Body of pancreas (tissue), 4 donors: ENCODE measurements at regions not wholly inside any gene's neighbourhood (a gene's known extent, or its start where the extent isn't known, plus 50 kb on each side); places are given as distances from the start of the nearest gene placed in this dataset.

Source experiments
- POLR2A ChIP-seq, 3 donors: fragments of 450-650 bp; IDR thresholded peaks; one replicate each; pipeline ENCODE4 v1.6.1; 2016; ENCODE audit warnings: antibody characterized with exemption in 3 of 3, mild to moderate bottlenecking in 2 of 3
- TF ChIP-seq, protein P1 (sequence below), 7 experiments: fragments of 450-650 bp in 4 of 7; fragments of 200-600 bp in 3 of 7; sonication (generic) in 3 of 7; IDR thresholded peaks; one replicate each; pipeline ENCODE4 v1.5.1; 2016 to 2019; ENCODE audit warnings: antibody characterized with exemption in 7 of 7

DNA sequence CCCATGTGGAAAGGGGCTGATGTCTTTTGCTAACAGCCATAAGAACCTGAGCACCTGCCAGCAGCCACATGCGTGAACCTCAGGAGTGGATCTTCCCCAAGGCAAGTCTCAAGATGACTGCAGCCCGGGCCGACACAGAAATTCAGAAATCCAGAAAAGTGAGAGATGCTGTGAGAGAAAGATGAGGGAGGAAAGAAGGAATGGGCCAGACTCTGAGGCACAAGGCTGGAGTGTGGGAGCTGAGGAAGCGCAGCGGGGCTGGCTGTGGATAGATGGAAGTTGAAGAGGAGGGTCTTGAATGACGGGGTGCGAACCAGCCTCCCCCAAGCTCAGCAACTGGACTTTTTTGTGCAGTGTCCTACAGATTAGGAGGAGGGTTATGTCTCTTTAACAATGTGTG lies 337.8 kb downstream of the GADD45G start:
- TF ChIP-seq, protein P1, sequence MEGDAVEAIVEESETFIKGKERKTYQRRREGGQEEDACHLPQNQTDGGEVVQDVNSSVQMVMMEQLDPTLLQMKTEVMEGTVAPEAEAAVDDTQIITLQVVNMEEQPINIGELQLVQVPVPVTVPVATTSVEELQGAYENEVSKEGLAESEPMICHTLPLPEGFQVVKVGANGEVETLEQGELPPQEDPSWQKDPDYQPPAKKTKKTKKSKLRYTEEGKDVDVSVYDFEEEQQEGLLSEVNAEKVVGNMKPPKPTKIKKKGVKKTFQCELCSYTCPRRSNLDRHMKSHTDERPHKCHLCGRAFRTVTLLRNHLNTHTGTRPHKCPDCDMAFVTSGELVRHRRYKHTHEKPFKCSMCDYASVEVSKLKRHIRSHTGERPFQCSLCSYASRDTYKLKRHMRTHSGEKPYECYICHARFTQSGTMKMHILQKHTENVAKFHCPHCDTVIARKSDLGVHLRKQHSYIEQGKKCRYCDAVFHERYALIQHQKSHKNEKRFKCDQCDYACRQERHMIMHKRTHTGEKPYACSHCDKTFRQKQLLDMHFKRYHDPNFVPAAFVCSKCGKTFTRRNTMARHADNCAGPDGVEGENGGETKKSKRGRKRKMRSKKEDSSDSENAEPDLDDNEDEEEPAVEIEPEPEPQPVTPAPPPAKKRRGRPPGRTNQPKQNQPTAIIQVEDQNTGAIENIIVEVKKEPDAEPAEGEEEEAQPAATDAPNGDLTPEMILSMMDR (IDR thresholded peaks at IDR 0.05), result no peak
- no peak for TF ChIP-seq POLR2A (IDR thresholded peaks at IDR 0.05)
